HepG2 (cell line): ENCODE measurements at regions not wholly inside any gene's neighbourhood (a gene's known extent, or its start where the extent isn't known, plus 50 kb on each side); places are given as distances from the start of the nearest gene placed in this dataset.

ENCODE experiments used
- BRD4 ChIP-seq: sonication (generic); formaldehyde crosslinking; IDR thresholded peaks from 2 replicates; pipeline ENCODE4 v1.4.0; 2020; ENCODE audit warnings: missing genetic modification reagents
- CBFB ChIP-seq: sonication (generic); formaldehyde crosslinking; IDR thresholded peaks from 2 replicates; pipeline ENCODE4 v1.4.0; 2020; ENCODE audit warnings: missing genetic modification reagents
- FIP1L1 ChIP-seq: fragments of 200-400 bp; formaldehyde crosslinking; IDR thresholded peaks from 2 replicates; pipeline ENCODE4 v1.6.1; 2018; ENCODE audit warnings: low read depth, mild to moderate bottlenecking, low read length, moderate library complexity, borderline replicate concordance; ENCODE audit not compliant: insufficient read depth
- FLYWCH1 ChIP-seq: sonication (generic); formaldehyde crosslinking; IDR thresholded peaks from 2 replicates; pipeline ENCODE4 v1.8.1; 2023; ENCODE audit warnings: mild to moderate bottlenecking, missing genetic modification reagents
- NFYB ChIP-seq: sonication (generic); formaldehyde crosslinking; IDR thresholded peaks from 2 replicates; pipeline ENCODE4 v1.4.0; 2020; ENCODE audit warnings: missing genetic modification reagents
- RAD51 ChIP-seq: fragments of 450-650 bp; IDR thresholded peaks from 2 replicates; pipeline ENCODE4 v1.6.1; 2016; ENCODE audit warnings: borderline replicate concordance
- ZBTB7B ChIP-seq: sonication (generic); formaldehyde crosslinking; IDR thresholded peaks from 2 replicates; pipeline ENCODE4 v1.4.0; 2020; ENCODE audit warnings: missing genetic modification reagents
- ZC3H13 ChIP-seq: sonication (generic); formaldehyde crosslinking; IDR thresholded peaks from 2 replicates; pipeline ENCODE4 v1.8.1; 2023; ENCODE audit warnings: mild to moderate bottlenecking, missing genetic modification reagents, moderate library complexity
- ZMYM4 ChIP-seq: sonication (generic); formaldehyde crosslinking; IDR thresholded peaks from 2 replicates; pipeline ENCODE4 v1.8.1; 2023; ENCODE audit warnings: mild to moderate bottlenecking, missing genetic modification reagents
- ZNF234 ChIP-seq: sonication (generic); formaldehyde crosslinking; conservative IDR thresholded peaks from 2 replicates; pipeline ENCODE4 v1.5.1; 2020; ENCODE audit warnings: mild to moderate bottlenecking, missing genetic modification reagents
- ZNF296 ChIP-seq: sonication (generic); formaldehyde crosslinking; conservative IDR thresholded peaks from 2 replicates; pipeline ENCODE4 v1.5.0; 2020; ENCODE audit warnings: mild to moderate bottlenecking, missing genetic modification reagents
- ZNF3 ChIP-seq: IDR thresholded peaks from 2 replicates; pipeline ENCODE4 v1.7.0; 2017; ENCODE audit warnings: inconsistent platforms
- ZNF431 ChIP-seq: sonication (generic); formaldehyde crosslinking; IDR thresholded peaks from 2 replicates; pipeline ENCODE4 v1.9.0; 2022; ENCODE audit warnings: missing genetic modification reagents, low read depth, mild to moderate bottlenecking, borderline replicate concordance
- ZNF550 ChIP-seq: sonication (generic); formaldehyde crosslinking; IDR thresholded peaks from 2 replicates; pipeline ENCODE4 v1.4.0; 2020; ENCODE audit warnings: mild to moderate bottlenecking, missing genetic modification reagents, borderline replicate concordance
- ZNF703 ChIP-seq: sonication (generic); formaldehyde crosslinking; IDR thresholded peaks from 2 replicates; pipeline ENCODE4 v1.5.1; 2020; ENCODE audit warnings: missing genetic modification reagents, mild to moderate bottlenecking, moderate library complexity, borderline replicate concordance
- ZNF75D ChIP-seq: sonication (generic); formaldehyde crosslinking; IDR thresholded peaks from 2 replicates; pipeline ENCODE4 v1.8.1; 2023; ENCODE audit warnings: missing genetic modification reagents, mild to moderate bottlenecking, borderline replicate concordance
- ZSCAN29 ChIP-seq: sonication (generic); formaldehyde crosslinking; conservative IDR thresholded peaks from 2 replicates; pipeline ENCODE4 v1.4.0; 2020; ENCODE audit warnings: mild to moderate bottlenecking, missing genetic modification reagents
- TF ChIP-seq, protein P1 (sequence below): sonication (generic); formaldehyde crosslinking; IDR thresholded peaks from 2 replicates; pipeline ENCODE4 v1.4.0; 2020; ENCODE audit warnings: mild to moderate bottlenecking, missing genetic modification reagents
- TF ChIP-seq, protein P2 (sequence below): sonication (generic); formaldehyde crosslinking; IDR thresholded peaks from 2 replicates; pipeline ENCODE4 v1.5.0; 2020; ENCODE audit warnings: mild to moderate bottlenecking, missing genetic modification reagents
- TF ChIP-seq, protein P3 (sequence below): sonication (generic); formaldehyde crosslinking; IDR thresholded peaks from 2 replicates; pipeline ENCODE4 v1.4.0; 2020; ENCODE audit warnings: missing genetic modification reagents, mild to moderate bottlenecking, borderline replicate concordance
- TF ChIP-seq, protein P4 (sequence below): sonication (generic); formaldehyde crosslinking; conservative IDR thresholded peaks from 2 replicates; pipeline ENCODE4 v1.4.0; 2020; ENCODE audit warnings: mild to moderate bottlenecking, missing genetic modification reagents, moderate library complexity

DNA sequence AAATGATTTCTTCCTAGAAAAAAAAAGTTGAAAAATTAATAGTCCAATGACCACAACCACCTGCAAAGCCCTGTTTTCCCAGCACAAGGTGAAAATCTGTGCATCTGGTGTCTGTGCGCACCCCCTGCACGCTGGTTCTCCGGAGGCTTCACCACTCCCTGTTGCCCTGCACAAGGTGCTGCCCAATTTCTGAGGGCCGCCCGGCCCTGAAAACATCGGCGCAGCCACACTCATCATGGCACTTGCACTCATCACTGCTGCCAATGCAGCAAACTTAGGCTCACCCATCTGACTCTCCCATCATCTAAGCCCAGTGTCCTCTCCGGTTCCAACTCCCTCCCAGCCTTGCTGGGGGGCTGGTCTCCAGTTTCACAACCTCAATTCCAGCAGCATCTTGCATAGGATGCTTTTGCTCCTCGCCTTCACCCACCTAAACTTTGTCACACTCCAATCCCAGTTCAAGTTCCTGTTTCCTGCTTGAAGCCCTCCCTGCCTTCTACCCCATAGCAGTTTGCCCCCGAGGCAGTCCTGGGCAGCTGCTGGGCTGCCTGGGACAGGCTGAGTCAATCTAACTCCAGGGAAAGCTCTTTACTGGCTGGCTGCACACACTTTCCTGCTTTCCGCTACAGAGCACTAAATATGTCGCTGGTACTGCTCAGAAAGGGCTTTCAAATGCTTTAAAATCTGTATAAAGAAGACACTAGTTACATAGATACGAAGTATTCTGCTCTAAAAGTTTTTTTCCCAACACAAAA, 522.5 kb upstream of the ID2 start (continued):
- TF ChIP-seq, protein P1, sequence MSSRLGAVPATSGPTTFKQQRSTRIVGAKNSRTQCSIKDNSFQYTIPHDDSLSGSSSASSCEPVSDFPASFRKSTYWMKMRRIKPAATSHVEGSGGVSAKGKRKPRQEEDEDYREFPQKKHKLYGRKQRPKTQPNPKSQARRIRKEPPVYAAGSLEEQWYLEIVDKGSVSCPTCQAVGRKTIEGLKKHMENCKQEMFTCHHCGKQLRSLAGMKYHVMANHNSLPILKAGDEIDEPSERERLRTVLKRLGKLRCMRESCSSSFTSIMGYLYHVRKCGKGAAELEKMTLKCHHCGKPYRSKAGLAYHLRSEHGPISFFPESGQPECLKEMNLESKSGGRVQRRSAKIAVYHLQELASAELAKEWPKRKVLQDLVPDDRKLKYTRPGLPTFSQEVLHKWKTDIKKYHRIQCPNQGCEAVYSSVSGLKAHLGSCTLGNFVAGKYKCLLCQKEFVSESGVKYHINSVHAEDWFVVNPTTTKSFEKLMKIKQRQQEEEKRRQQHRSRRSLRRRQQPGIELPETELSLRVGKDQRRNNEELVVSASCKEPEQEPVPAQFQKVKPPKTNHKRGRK (CRISPR knock-in tag) = 0 out of 2 replicates have a peak, but pooled peaks have one; percentile 37
- TF ChIP-seq RAD51 (no peak), ZNF75D (CRISPR knock-in tag) (no peak), ZC3H13 (peak; percentile 33; the same call in 1 of the 2 replicates), ZNF234 (CRISPR knock-in tag) (no peak), ZNF703 (CRISPR knock-in tag) (no peak), ZNF296 (CRISPR knock-in tag) (no peak), FLYWCH1 (0 out of 2 replicates have a peak, but pooled peaks have one; percentile 41), ZNF550 (CRISPR knock-in tag) (no peak), CBFB (CRISPR knock-in tag) (no peak), ZBTB7B (CRISPR knock-in tag) (no peak), NFYB (CRISPR knock-in tag) (no peak), ZNF431 (CRISPR knock-in tag) (no peak), FIP1L1 (no peak), ZMYM4 (CRISPR knock-in tag) (0 out of 2 replicates have a peak, but pooled peaks have one; percentile 6), BRD4 (no peak), ZNF3 (no peak), ZSCAN29 (CRISPR knock-in tag) (no peak)
- TF ChIP-seq, protein P2, sequence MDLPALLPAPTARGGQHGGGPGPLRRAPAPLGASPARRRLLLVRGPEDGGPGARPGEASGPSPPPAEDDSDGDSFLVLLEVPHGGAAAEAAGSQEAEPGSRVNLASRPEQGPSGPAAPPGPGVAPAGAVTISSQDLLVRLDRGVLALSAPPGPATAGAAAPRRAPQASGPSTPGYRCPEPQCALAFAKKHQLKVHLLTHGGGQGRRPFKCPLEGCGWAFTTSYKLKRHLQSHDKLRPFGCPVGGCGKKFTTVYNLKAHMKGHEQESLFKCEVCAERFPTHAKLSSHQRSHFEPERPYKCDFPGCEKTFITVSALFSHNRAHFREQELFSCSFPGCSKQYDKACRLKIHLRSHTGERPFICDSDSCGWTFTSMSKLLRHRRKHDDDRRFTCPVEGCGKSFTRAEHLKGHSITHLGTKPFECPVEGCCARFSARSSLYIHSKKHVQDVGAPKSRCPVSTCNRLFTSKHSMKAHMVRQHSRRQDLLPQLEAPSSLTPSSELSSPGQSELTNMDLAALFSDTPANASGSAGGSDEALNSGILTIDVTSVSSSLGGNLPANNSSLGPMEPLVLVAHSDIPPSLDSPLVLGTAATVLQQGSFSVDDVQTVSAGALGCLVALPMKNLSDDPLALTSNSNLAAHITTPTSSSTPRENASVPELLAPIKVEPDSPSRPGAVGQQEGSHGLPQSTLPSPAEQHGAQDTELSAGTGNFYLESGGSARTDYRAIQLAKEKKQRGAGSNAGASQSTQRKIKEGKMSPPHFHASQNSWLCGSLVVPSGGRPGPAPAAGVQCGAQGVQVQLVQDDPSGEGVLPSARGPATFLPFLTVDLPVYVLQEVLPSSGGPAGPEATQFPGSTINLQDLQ = no peak
- TF ChIP-seq, protein P3, sequence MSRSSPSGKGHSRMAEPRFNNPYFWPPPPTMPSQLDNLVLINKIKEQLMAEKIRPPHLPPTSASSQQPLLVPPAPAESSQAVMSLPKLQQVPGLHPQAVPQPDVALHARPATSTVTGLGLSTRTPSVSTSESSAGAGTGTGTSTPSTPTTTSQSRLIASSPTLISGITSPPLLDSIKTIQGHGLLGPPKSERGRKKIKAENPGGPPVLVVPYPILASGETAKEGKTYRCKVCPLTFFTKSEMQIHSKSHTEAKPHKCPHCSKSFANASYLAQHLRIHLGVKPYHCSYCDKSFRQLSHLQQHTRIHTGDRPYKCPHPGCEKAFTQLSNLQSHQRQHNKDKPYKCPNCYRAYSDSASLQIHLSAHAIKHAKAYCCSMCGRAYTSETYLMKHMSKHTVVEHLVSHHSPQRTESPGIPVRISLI (CRISPR knock-in tag) = no peak
- TF ChIP-seq, protein P4, sequence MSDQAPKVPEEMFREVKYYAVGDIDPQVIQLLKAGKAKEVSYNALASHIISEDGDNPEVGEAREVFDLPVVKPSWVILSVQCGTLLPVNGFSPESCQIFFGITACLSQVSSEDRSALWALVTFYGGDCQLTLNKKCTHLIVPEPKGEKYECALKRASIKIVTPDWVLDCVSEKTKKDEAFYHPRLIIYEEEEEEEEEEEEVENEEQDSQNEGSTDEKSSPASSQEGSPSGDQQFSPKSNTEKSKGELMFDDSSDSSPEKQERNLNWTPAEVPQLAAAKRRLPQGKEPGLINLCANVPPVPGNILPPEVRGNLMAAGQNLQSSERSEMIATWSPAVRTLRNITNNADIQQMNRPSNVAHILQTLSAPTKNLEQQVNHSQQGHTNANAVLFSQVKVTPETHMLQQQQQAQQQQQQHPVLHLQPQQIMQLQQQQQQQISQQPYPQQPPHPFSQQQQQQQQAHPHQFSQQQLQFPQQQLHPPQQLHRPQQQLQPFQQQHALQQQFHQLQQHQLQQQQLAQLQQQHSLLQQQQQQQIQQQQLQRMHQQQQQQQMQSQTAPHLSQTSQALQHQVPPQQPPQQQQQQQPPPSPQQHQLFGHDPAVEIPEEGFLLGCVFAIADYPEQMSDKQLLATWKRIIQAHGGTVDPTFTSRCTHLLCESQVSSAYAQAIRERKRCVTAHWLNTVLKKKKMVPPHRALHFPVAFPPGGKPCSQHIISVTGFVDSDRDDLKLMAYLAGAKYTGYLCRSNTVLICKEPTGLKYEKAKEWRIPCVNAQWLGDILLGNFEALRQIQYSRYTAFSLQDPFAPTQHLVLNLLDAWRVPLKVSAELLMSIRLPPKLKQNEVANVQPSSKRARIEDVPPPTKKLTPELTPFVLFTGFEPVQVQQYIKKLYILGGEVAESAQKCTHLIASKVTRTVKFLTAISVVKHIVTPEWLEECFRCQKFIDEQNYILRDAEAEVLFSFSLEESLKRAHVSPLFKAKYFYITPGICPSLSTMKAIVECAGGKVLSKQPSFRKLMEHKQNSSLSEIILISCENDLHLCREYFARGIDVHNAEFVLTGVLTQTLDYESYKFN (CRISPR knock-in tag) = no peak
